RWPE2 (cell line): ENCODE measurements at regions not wholly inside any gene's neighbourhood (a gene's known extent, or its start where the extent isn't known, plus 50 kb on each side); places are given as distances from the start of the nearest gene placed in this dataset.

ENCODE experiments used
- ATAC-seq: fragments of 200-7000 bp; cut with Tn5 transposase; 3 replicates; pipeline ENCODE4 v1.9.1; 2021; ENCODE audit warnings: low read depth
- DNase-seq: peaks from one replicate; pipeline ENCODE4 v3.0.0-alpha.2; 2020; ENCODE audit warnings: low spot score
- H3K27ac ChIP-seq: fragments of 450-650 bp; 2 replicates; pipeline ENCODE4 v1.5.1; 2017; ENCODE audit warnings: mild to moderate bottlenecking; ENCODE audit not compliant: poor library complexity, severe bottlenecking
- H3K27me3 ChIP-seq: fragments of 250-450 bp; sonication (Bioruptor Pico); 2 replicates; pipeline ENCODE4 v1.5.1; 2021; ENCODE audit warnings: mild to moderate bottlenecking, moderate library complexity; ENCODE audit not compliant: insufficient read depth, poor library complexity, severe bottlenecking
- H3K36me3 ChIP-seq: fragments of 250-450 bp; sonication (Bioruptor Pico); 2 replicates; pipeline ENCODE4 v1.5.1; 2020; ENCODE audit warnings: low read depth, mild to moderate bottlenecking, moderate library complexity
- H3K4me1 ChIP-seq: fragments of 250-450 bp; sonication (Bioruptor Pico); 2 replicates; pipeline ENCODE4 v1.5.1; 2021; ENCODE audit warnings: mild to moderate bottlenecking, moderate library complexity; ENCODE audit not compliant: insufficient read depth, poor library complexity, severe bottlenecking
- H3K4me3 ChIP-seq: fragments of 250-450 bp; sonication (Bioruptor Pico); 2 replicates; pipeline ENCODE4 v1.5.1; 2021; ENCODE audit warnings: mild to moderate bottlenecking, moderate library complexity; ENCODE audit not compliant: severe bottlenecking
- H3K9me3 ChIP-seq: fragments of 250-450 bp; sonication (Bioruptor Pico); 2 replicates; pipeline ENCODE4 v1.5.1; 2021; ENCODE audit warnings: mild to moderate bottlenecking, moderate library complexity; ENCODE audit not compliant: severe bottlenecking
- CTCF ChIP-seq: fragments of 450-650 bp; IDR thresholded peaks from one replicate; pipeline ENCODE4 v1.5.1; 2017; ENCODE audit warnings: mild to moderate bottlenecking, moderate library complexity; ENCODE audit not compliant: poor library complexity, severe bottlenecking

DNA sequence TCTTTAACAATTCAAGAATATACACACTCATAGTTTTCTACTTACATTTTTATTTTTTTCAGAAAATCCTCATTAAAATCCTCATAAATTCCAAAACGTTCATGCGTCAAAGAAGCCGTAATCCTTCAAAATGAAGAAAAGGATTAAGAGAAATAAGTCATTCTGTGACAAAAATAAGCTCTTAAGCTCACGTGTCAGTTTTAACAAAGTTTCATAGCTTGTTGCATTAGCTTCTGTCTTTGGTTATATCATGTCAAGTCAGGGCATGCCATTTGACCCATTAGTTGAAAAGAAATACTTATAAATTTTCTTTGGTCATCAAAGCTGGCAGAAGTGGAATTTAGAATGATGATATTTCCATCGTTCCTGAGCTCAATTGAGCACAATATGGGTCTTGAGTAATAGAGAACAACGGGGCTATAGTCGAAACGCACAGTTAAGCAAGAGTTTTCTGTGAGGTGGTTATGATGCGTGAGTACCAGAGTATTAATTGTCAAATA, 185.2 kb upstream of the CTSO start:
- no peaks in the 10 kb centered on the region for H3K36me3 ChIP-seq
- H3K27me3 ChIP-seq, result no peaks in the 10 kb centered on the region
- H3K4me1 ChIP-seq, result peaks cover 4% of the 10 kb centered on the region
- no peak for DNase-seq
- TF ChIP-seq CTCF, result no peak
- H3K4me3 ChIP-seq, result no peak overlapping the region
- no peak for ATAC-seq
- no peaks in the 10 kb centered on the region for H3K9me3 ChIP-seq
- no peak overlapping the region for H3K27ac ChIP-seq

GRCh38 chr4:156137679-156138473, 184.2 kb upstream of the CTSO start:
- Histone ChIP-seq H3K4me1 (peaks cover 4% of the 10 kb centered on the region), H3K27me3 (no peaks in the 10 kb centered on the region), H3K9me3 (no peaks in the 10 kb centered on the region), H3K36me3 (no peaks in the 10 kb centered on the region), H3K4me3 (no peak overlapping the region), H3K27ac (no peak overlapping the region)
- no peak for TF ChIP-seq CTCF
- DNase-seq, result no peak
- no peak for ATAC-seq

DNA sequence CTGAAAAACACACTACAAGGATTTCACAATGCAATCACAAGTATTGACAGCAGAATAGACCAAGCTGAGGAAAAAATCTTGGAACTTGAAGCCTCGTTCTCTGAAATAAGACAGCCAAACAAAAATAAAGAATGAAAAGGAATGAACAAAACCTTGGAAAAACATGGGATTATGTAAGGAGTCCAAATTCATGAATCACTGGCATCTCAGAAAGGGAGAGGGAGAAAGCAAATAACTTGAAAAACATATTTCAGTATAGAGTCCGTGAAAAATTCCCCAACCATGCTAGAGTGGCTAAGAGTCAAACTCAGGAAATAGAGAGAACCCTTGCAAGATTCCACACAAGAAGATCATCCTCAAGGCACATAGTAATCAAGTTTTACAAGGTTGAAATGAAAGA, 178.5 kb upstream of the CTSO start:
- Histone ChIP-seq H3K27ac (no peak overlapping the region), H3K4me3 (no peak overlapping the region), H3K36me3 (no peaks in the 10 kb centered on the region), H3K4me1 (no peaks in the 10 kb centered on the region), H3K27me3 (no peaks in the 10 kb centered on the region), H3K9me3 (no peaks in the 10 kb centered on the region)
- no peak for TF ChIP-seq CTCF
- DNase-seq, result no peak
- no peak for ATAC-seq

DNA sequence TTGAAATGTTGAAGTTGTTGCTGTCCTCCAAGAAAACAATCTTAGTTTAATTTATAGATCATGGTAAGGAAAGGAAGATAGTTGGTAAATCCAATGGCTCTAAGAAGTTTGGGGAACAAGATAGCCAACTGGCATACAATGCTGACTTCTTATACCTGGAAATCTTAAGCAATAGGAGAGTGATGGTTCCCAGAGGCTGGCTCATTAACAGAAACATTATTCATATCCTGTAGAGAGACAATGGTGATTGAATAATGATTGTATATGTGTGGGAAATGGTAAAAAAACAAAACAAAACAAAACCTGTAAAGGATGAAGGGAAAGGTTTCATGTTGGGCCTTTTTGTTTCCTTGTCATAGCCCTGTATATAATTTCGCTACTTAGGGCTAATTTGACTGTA, 174.9 kb upstream of the CTSO start:
- peaks cover 3% of the 10 kb centered on the region for H3K9me3 ChIP-seq
- no peaks in the 10 kb centered on the region for H3K4me1 ChIP-seq
- DNase-seq (no peak), ATAC-seq (no peak)
- H3K4me3 ChIP-seq, result no peak overlapping the region
- TF ChIP-seq CTCF, result no peak
- H3K27me3 ChIP-seq, result no peaks in the 10 kb centered on the region
- no peak overlapping the region for H3K27ac ChIP-seq
- no peaks in the 10 kb centered on the region for H3K36me3 ChIP-seq
